Ovary (tissue), 7 donors: ENCODE measurements at regions not wholly inside any gene's neighbourhood (a gene's known extent, or its start where the extent isn't known, plus 50 kb on each side); places are given as distances from the start of the nearest gene placed in this dataset. TPM values are rescaled to one million over a fixed set of nuclear protein-coding genes. Genes with fewer than 3 reads are reported as not detected.

ENCODE experiments used
- DNase-seq, 5 donors: peaks; one replicate each; pipeline ENCODE4 v3.0.0-alpha.2; 2019 to 2020
- H3K27ac ChIP-seq, 2 donors: fragments of 200-600 bp; one replicate each; pipeline versions ENCODE4 v1.5.1 to v1.8.0; 2019 to 2022
- H3K27me3 ChIP-seq: fragments of 200-600 bp; one replicate; pipeline ENCODE4 v1.8.0; 2022
- H3K36me3 ChIP-seq: fragments of 200-600 bp; sonication (generic); one replicate; pipeline ENCODE4 v1.5.1; 2019
- H3K4me1 ChIP-seq: one replicate; pipeline ENCODE4 v1.8.1; 2013; ENCODE audit warnings: mild to moderate bottlenecking, moderate library complexity; ENCODE audit not compliant: insufficient read depth
- H3K4me3 ChIP-seq: fragments of 200-600 bp; sonication (generic); one replicate; pipeline ENCODE4 v1.5.1; 2017
- H3K9me3 ChIP-seq, 2 donors: fragments of 200-600 bp in 1 of 2; sonication (generic) in 1 of 2; one replicate each; pipeline versions ENCODE4 v1.5.1 to v1.8.1; 2013 to 2019; ENCODE audit warnings: mild to moderate bottlenecking in 1 of 2, moderate library complexity in 1 of 2
- CTCF ChIP-seq, 3 donors: fragments of 450-650 bp in 2 of 3; fragments of 200-600 bp in 1 of 3; IDR thresholded peaks; one replicate each; pipeline versions ENCODE4 v1.5.1 to v1.8.0; 2016 to 2022; ENCODE audit warnings: antibody characterized with exemption in 3 of 3, mild to moderate bottlenecking in 1 of 3
- EP300 ChIP-seq: sonication (generic); formaldehyde crosslinking; IDR thresholded peaks from one replicate; pipeline ENCODE4 v1.6.1; 2017; ENCODE audit warnings: antibody characterized with exemption
- POLR2A ChIP-seq: fragments of 450-650 bp; IDR thresholded peaks from one replicate; pipeline ENCODE4 v1.6.1; 2017; ENCODE audit warnings: antibody characterized with exemption, mild to moderate bottlenecking, moderate library complexity
- WGBS, 3 donors: extraction: QIAGEN DNeasy Blood & Tissue Kit in 1 of 3; methylation state at CpG; one replicate each; pipeline versions ENCODE4 v1.1.5 to v1.1.7; 2013 to 2017; 5-methylcytosine and 5-hydroxymethylcytosine counted together
- intact Hi-C, 4 donors: fragments of 100-400 bp; cut with DNase I; formaldehyde crosslinking; loops; one replicate each; pipeline versions ENCODE4 v1.11.0 to v1.15.1; 2022 to 2023
- microRNA counts: library from miRNA; unstranded; fragments of <30 nt; microRNA quantifications from one replicate; lab custom pipeline; 2016
- microRNA-seq, 3 donors: library from miRNA; unstranded; fragments of <30 nt; microRNA quantifications; one replicate each; pipeline versions ENCODE4 to v1.2.0, GENCODE V29; 2019 to 2020
- small RNA-seq: library from RNA; depleted of rRNA; stranded (forward); fragments of <200 nt; gene quantifications from one replicate; pipeline ENCODE3, GENCODE V24; 2016
- donor health status: DM: no; HTN: no; CAD: no; lungs with moderate emphysema.
- donor health status: DM: no; HTN: no; CAD: no.
- donor health status: Bipolar disorder and iron deficiency.
- donor health status: DM: no; HTN: no; CAD: no.
- donor health status: DM: yes; HTN: yes; CAD: no.

DNA sequence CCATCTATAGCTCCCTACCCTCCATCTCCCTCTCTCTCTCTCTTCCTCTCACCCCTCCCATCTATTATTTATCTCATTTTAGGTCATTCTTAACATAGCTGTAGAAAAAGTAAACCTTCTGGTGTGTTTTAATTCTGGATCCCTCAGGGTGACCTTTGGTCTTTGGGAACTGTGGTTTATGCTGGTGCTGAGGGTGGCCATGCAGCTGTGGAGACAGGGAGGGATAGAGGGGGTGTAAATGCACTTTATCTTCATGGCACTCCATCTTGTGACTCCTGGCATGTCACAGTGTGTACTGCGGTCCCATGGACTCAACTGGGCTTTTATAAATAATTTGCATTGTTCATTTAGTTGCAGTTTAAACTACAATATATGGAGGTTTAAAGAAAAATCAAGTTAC, 50.2 kb upstream of the RUNX1 start:
- no peak overlapping the region for H3K4me3 ChIP-seq
- H3K27ac ChIP-seq, result no peak overlapping the region
- TF ChIP-seq POLR2A, result no peak
- TF ChIP-seq CTCF (IDR thresholded peaks at IDR 0.05), result no peak
- TF ChIP-seq EP300, result no peak
- 85 to 92% (median 92%) methylated on average over 1 of the region's 1 CpG for WGBS, 3 donors
- H3K36me3 ChIP-seq, result no peaks in the 10 kb centered on the region
- H3K27me3 ChIP-seq, result no peaks in the 10 kb centered on the region
- H3K9me3 ChIP-seq, result no peaks in the 10 kb centered on the region
- H3K4me1 ChIP-seq, result no peaks in the 10 kb centered on the region
- no peak for DNase-seq
- intact Hi-C loops, result no loop called here

MicroRNA genes in the stretch of these regions (microRNA counts, 767-probe panel; counts per million panel counts)
- 530 counts per million, percentile 78 among the panel's probes with 10 or more counts for microRNA hsa-miR-802 (lab: Ali Mortazavi, UCI)

Small RNAs in the stretch of these regions (microRNA-seq; reads per million reads assigned to microRNA genes)
- gene MIR802, result 0 to 0.18 (median 0) reads per million in 3 donors

Small RNAs in the stretch of these regions (small RNA-seq; reads per million reads assigned to genes)
- gene EZH2P1 (not detected), gene MIR802 (not detected)
